A172 (cell line): ENCODE measurements at regions not wholly inside any gene's neighbourhood (a gene's known extent, or its start where the extent isn't known, plus 50 kb on each side); places are given as distances from the start of the nearest gene placed in this dataset.
A peak's percentile ranks its signal among the peaks of the same experiment; 100 is the strongest.
"Not testable (repeated sequence)": the region's sequence is repeated elsewhere in the genome, so short reads cannot be mapped to it uniquely, and the experiment has no call there.

ENCODE experiments used
- DNase-seq: peaks from one replicate; pipeline ENCODE4 v3.0.0-alpha.2; 2015; ENCODE audit warnings: low spot score

GRCh38 chr2:164024396-164024795 lies 288.6 kb upstream of the FIGN start:
- peak; percentile 10 for DNase-seq

DNA sequence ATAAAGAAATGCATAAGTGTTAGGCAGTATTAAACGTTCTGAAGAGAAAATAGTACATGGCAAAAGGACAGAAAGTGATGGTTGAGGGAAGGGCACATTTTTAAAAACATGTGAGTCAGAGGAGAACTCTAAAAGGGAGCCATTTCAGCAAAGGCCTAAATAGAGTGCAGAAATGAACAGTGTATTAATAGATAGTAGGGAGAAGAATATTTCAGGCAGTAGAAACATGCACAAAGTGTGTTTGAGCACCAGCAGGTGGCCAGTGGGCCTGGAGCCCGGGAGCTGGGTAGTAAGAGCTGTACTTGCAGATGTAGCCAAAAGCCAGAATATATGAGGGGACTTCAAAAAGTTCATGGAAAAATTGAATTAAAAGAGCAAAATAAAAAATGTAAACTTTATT lies 288.1 kb upstream of the FIGN start:
- DNase-seq: no peak

DNA sequence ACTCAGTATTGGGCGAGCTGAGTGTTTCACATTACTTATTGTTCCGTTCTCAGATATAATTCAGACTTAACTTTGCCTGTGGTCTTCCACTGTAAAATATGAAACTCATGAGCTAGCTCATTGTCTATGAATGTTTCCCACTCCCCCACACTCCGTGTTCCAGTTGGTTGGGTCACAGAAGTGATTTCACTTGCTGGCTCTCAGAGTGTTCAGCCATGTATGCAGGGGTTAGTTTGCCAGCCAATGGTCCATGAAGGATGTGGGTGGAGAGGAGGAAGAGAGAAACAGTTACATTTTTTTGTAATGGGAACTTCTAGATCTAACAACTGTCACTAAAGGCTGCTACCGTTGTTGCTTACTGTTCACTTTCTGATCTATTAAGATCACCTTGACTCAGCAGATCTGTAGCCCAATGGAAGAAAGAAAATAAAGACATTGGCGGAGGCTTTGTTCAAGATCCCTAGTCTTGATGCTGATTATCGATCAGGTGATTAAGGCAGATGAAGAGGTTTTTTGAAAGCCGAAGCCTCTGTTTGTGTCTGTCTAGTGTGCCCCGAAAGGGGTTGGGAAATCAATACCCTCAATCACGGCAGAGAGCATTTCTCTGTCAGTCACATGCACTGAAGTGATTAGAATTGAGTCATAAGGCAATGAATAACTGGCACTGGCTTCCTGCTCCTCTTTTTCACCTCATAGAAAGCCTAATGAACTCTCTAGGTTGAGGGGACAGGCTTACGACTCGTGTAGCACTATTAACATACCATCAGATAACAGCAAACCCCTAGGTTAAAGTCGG lies 279.7 kb upstream of the FIGN start:
- no peak for DNase-seq

DNA sequence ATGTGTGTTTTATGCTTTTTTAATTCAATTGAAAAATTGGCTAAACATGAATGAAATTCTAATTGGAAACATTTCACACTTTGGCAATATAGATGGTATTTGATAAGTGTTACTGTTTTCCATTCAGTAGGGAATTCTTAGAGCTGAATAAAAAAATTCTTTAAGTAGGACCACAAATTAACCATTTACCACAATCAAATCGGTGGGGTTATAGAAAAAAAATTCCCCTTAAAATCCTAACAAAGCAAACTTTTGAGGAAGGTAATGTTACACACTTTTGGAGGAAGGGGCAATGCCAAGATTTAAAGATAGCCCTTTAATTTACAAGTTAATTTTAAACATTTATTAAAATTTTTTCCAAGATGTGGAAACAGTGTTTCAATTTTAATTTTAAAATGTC lies 279.0 kb upstream of the FIGN start:
- DNase-seq: no peak

- no peak for DNase-seq
These were observed 278.4 kb upstream of the FIGN start for GRCh38 chr2:164014068-164014731.

GRCh38 chr2:164012581-164012980 lies 276.8 kb upstream of the FIGN start:
- no peak for DNase-seq

- DNase-seq: no peak
These were observed 274.0 kb upstream of the FIGN start for GRCh38 chr2:164009756-164010337.

DNA sequence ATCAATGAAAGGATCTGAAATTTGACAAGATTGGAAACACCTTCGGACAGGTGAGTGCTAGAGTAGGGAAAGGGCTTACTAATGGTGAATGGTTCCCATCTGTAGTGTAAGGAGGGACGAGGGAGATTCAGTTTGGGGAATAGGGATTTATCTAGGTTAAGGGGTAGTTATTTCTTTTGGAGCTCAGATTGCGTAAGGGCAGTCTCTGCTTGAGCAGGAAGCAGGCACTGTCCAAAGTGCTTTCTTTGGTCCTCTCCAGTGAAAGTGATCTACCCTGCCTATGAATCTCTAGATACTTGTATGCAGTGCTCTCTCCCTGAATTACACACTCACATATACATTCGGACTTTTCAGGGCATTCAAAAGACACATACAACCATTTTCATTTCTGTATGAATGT lies 272.9 kb upstream of the FIGN start:
- DNase-seq: no peak

GRCh38 chr2:164006704-164007103 lies 270.9 kb upstream of the FIGN start:
- DNase-seq: no peak

DNA sequence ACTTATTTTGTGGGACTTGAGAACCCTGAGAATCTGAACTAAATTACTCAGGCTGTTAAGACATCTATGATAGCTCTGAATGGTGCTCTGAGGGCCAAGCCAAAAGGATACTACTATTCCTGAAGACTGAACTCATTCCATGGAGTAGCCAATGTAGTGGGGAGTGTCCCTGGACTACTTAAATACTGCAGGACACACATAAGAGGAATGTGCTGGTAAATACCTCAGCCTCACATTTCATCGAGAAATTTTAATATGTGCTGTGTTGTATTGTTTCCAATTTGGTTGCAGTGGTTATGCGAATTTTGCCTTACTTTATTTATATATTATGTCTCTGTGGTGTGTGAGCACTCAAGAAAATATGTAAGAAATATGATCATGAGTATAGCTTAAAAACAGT lies 264.4 kb upstream of the FIGN start:
- no peak for DNase-seq

DNA sequence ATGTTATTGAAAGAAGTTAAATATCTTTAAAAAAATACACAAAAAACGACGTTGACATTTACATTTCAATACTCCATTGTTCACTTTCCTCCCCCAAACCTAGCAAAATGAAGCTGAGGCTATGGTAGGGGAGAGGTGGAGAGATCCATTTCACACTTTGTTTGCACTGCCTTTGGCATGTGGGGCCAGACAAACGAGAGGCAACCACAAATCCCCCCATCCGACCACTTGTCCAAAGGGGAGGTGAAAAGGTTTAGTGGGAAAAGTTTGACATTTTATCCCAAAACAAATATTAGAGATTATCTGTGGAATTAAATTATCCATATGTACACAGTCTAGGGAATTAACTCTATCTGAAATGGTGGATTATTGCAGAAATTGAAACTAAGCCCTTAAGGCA lies 261.7 kb upstream of the FIGN start:
- no peak for DNase-seq

- no peak for DNase-seq
These were observed 254.7 kb upstream of the FIGN start for GRCh38 chr2:163990541-163990940.

GRCh38 chr2:163990101-163990500 lies 254.3 kb upstream of the FIGN start:
- DNase-seq: no peak

DNA sequence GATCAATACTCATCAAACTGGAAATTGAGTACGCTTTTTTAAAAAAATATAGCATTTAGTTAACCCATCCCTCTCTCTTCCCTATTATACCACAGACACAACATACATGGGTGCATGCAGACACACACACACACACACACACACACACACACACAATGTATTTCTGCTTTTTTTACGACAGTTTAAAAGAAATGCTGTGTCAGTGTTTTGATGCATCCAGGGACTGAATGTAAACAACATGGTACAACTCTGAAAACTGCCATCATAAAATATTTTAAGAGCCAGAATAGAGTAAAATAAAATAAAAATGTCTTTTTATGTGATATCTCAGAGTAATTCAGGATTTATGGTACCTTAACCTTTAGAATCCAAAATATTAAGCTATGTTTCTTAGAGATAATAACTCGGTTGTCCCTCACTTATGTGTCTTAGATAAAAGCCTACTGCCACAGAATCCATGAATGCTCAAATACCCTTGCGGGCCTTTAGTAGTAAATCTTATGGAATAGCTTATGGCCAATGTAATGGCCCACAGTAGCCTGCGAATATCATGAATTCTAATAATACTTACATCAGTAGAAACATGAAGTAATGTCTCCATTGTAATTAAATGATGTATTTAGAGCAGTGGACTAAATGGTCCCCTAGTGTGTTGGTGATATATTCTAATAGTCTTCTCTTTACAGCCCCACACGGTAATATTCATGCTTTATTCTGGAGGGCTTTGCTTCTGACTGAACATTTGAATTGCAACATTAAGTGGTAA lies 251.6 kb upstream of the FIGN start:
- no peak for DNase-seq

DNA sequence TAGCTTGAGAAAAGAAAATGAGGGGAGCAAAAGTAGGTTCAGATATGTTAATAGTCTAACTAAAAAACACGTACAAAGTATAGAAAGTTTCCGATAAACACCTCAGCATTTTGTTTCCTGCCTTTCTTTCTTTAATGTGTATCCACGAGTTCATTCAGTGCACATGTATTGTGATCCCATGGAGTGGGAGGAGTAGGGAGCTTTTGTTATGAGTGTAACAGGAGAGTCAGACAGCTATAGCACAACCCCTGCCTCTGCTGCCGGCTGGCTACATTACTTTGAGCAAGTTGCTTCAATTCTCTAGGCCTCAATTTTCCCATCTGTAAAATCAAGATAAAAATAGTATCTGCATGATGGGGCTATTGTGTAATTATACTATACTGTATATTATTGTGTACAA lies 249.2 kb upstream of the FIGN start:
- no peak for DNase-seq

DNA sequence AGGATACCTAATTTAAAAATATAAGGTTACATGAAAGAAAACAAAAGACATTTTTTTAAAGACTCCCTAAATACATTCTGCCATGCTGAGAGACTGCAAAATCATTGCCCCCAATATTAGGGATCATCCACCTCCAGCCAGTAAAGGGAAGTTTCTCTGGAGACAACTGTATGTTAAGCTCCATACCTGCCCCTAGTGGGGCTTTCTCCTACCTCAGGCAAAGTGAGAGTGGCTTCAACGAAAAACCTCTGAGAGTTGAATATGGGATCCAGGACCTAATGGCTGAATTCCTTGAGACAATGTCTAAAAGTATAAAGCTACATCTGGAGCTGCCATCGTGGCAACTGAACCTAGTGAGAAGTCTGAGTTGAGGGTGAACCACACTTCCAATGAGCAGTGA lies 248.1 kb upstream of the FIGN start:
- DNase-seq: no peak

- DNase-seq: no peak
These were observed 247.1 kb upstream of the FIGN start for GRCh38 chr2:163982938-163983337.

DNA sequence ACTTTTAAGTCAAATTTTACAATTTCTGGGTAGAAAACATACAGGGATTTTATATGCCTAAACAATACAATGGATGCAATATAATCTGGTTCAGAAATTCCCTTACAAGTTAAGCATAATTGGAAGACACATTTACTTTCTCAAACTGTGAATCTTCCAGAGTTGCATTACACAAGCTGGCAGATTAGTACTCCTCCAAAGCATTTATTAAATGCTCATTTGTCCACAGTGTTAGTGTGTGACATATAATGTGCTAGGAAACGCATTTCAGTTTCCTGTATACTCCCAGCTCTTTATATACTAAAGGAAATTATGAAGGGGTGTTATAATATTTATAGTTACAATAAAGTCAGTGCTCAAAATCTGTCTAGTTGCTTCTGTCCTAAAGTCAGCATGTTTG lies 239.0 kb upstream of the FIGN start:
- no peak for DNase-seq

DNA sequence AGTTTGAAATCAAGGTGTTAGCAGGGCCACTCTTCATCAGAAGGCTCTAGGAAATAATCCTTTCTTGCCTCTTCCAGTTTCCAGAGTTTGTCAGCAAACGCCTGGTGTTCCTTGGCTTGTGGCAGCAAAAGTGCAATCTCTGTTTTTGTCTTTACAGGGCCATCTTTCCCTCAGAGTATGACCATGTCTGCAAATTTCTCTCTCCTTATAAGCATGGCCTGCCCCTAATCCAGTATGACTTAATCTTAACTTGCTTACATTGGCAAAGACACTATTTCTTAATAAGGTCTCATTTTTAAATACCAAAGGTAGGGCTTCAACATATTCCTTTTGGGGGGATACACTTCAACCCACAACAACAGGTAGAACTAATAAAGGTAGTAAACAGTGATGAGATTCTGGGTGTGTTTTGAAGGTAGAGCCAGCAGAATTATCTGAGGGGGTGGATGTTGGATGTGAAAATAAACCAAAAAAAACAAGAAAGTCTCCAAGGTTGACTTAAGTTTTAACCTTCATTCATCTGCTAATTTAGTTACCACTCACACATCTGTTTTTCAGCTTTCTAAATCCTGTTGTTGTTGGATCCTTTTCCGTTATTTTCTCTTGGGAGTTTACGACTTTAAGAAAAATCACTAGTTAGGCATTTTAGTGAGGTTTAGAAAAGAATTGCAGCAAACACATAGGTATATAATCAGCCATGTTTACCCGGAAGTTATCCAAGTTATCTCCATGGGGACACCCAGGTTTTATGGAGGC lies 234.4 kb upstream of the FIGN start:
- DNase-seq: no peak

- DNase-seq: not testable (repeated sequence)
These were observed 228.5 kb upstream of the FIGN start for GRCh38 chr2:163964278-163964677.

- no peak for DNase-seq
These were observed 217.6 kb upstream of the FIGN start for GRCh38 chr2:163953390-163953907.

DNA sequence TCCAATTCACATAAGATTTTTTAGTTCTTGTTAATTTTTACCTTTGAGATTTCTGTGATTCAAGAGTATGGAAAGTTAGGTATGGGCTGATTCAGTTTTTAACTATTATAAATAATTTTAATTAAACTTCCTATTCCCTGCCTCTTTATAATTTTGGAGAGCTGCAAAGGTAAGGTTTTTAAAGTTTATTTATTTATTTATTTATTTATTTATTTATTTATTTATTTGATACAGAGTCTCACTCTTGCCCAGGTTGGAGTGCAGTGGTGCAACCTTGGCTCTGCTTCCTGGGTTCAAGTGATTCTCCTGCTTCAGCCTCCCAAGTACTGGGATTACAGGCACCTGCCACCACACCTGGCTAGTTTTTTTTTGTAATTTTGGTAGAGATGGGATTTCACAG lies 215.5 kb upstream of the FIGN start:
- no peak for DNase-seq
